HCT116 (cell line): ENCODE measurements at regions not wholly inside any gene's neighbourhood (a gene's known extent, or its start where the extent isn't known, plus 50 kb on each side); places are given as distances from the start of the nearest gene placed in this dataset.

Experiments used
- ATAC-seq: fragments of 200-7000 bp; cut with Tn5 transposase; 2 replicates; pipeline ENCODE4 v1.9.1; 2020; ENCODE audit warnings: mild to moderate bottlenecking, moderate library complexity
- BruUV-seq: library from RNA; stranded (reverse); fragments of 400-500 nt; replicated peaks from 2 replicates; lab custom pipeline; 2021; lab: Mats Ljungman, UMichigan
- CTCF ChIA-PET: fragments of 300-600 bp; sonication (Branson Sonifier 250); formaldehyde crosslinking; loops from one replicate; lab custom pipeline; 2021; ENCODE audit warnings: antibody characterized with exemption; lab: Charles Lee
- POLR2A ChIA-PET: fragments of 300-600, 350-600 bp; sonication (Branson Sonifier 250); formaldehyde crosslinking; loops from one replicate; lab custom pipeline; 2021; ENCODE audit warnings: antibody characterized with exemption; lab: Charles Lee
- RAD21 ChIA-PET, 2 experiments: fragments of 300-600 bp; sonication (Branson Sonifier 250); formaldehyde crosslinking; loops; one replicate each; lab custom pipeline; 2023; ENCODE audit warnings: low total read pairs in 2 of 2; ENCODE audit not compliant: uncharacterized antibody in 2 of 2, unreplicated experiment in 2 of 2, low non-redundant PET in 1 of 2; lab: Charles Lee
- DNase-seq: peaks from one replicate; pipeline ENCODE4 v3.0.0-alpha.2; 2010; ENCODE audit warnings: low read depth, low spot score
- H2AFZ ChIP-seq: fragments of 200-600 bp; shearing (Covaris generic), sonication (generic); 2 replicates; pipeline ENCODE4 v1.6.1; 2017; ENCODE audit warnings: low read depth, mixed run types, mixed read lengths, antibody characterized with exemption, low read length; ENCODE audit not compliant: poor library complexity, severe bottlenecking
- H3K27ac ChIP-seq: 2 replicates; pipeline ENCODE4 v1.5.1; 2012; ENCODE audit warnings: low read depth, low read length
- H3K27me3 ChIP-seq: fragments of 200-600 bp; sonication (generic); 2 replicates; pipeline ENCODE4 v1.6.1; 2016; ENCODE audit warnings: mixed run types, low read length, mixed read lengths; ENCODE audit not compliant: insufficient read depth
- H3K36me3 ChIP-seq, 2 experiments: fragments of 200-500 bp in 1 of 2; fragments of 200-600 bp in 1 of 2; sonication (Bioruptor generic) in 1 of 2; sonication (generic) in 1 of 2; 2 replicates each; pipeline versions ENCODE4 v1.5.1 to v1.6.1; 2014 to 2016; ENCODE audit warnings: low read length in 2 of 2, inconsistent platforms in 1 of 2, mixed read lengths in 1 of 2, mixed run types in 1 of 2; ENCODE audit not compliant: insufficient read depth in 2 of 2, control insufficient read depth in 1 of 2
- H3K4me1 ChIP-seq, 2 experiments: fragments of 200-600 bp in 1 of 2; sonication (generic) in 1 of 2; 2 replicates each; pipeline versions ENCODE4 v1.5.1 to v1.6.1; 2012 to 2017; ENCODE audit warnings: low read length in 2 of 2, inconsistent platforms in 1 of 2, mild to moderate bottlenecking in 1 of 2, mixed read lengths in 1 of 2, mixed run types in 1 of 2, moderate library complexity in 1 of 2; ENCODE audit not compliant: insufficient read depth in 2 of 2, control insufficient read depth in 1 of 2
- H3K4me2 ChIP-seq: fragments of 200-600 bp; sonication (generic); 2 replicates; pipeline ENCODE4 v1.6.1; 2017; ENCODE audit warnings: mixed run types, low read length, mixed read lengths
- H3K4me3 ChIP-seq, 2 experiments: fragments of 200-600 bp in 1 of 2; sonication (generic) in 1 of 2; replicated peaks in 1 of 2; 2 replicates each; pipeline ENCODE4 v1.5.1; 2011 to 2016; ENCODE audit warnings: low read length in 2 of 2, control low read depth in 1 of 2, low read depth in 1 of 2, mild to moderate bottlenecking in 1 of 2, mixed read lengths in 1 of 2, mixed run types in 1 of 2
- H3K79me2 ChIP-seq: fragments of 200-600 bp; sonication (generic); 2 replicates; pipeline ENCODE4 v1.6.1; 2017; ENCODE audit warnings: mild to moderate bottlenecking, mixed run types, low read length, moderate library complexity, mixed read lengths; ENCODE audit not compliant: insufficient read depth
- H3K9ac ChIP-seq: fragments of 200-600 bp; sonication (generic); 2 replicates; pipeline ENCODE4 v1.6.1; 2016; ENCODE audit warnings: low read length, mixed read lengths
- H3K9me2 ChIP-seq: fragments of 200-600 bp; sonication (generic), shearing (Covaris generic); 2 replicates; pipeline ENCODE4 v1.6.1; 2017; ENCODE audit warnings: mixed run types, mild to moderate bottlenecking, moderate library complexity; ENCODE audit not compliant: insufficient read depth
- H3K9me3 ChIP-seq, 2 experiments: fragments of 200-500 bp in 1 of 2; fragments of 200-600 bp in 1 of 2; sonication (Bioruptor generic) in 1 of 2; sonication (generic) in 1 of 2; 2 replicates each; pipeline ENCODE4 v1.6.1; 2014 to 2017; ENCODE audit warnings: low read length in 2 of 2, mixed read lengths in 2 of 2, inconsistent platforms in 1 of 2, low read depth in 1 of 2, mild to moderate bottlenecking in 1 of 2, mixed run types in 1 of 2, moderate library complexity in 1 of 2; ENCODE audit not compliant: control insufficient read depth in 1 of 2, insufficient read depth in 1 of 2
- H4K20me1 ChIP-seq: fragments of 200-600 bp; sonication (generic), shearing (Covaris generic); 2 replicates; pipeline ENCODE4 v1.6.1; 2017; ENCODE audit warnings: mixed run types, mild to moderate bottlenecking, moderate library complexity; ENCODE audit not compliant: insufficient read depth
- CEBPB ChIP-seq: IDR thresholded peaks from 2 replicates; pipeline ENCODE4 v1.6.1; 2012; ENCODE audit warnings: low read depth
- CTCF ChIP-seq, 3 experiments: fragments of 200-600 bp in 1 of 3; sonication (generic) in 1 of 3; IDR thresholded peaks in 2 of 3; conservative IDR thresholded peaks in 1 of 3; 2 replicates each; pipeline ENCODE4 v1.5.1; 2012 to 2017; ENCODE audit warnings: low read depth in 2 of 3, low read length in 2 of 3, antibody characterized with exemption in 1 of 3, borderline replicate concordance in 1 of 3, control low read depth in 1 of 3, mild to moderate bottlenecking in 1 of 3, mixed read lengths in 1 of 3, mixed run types in 1 of 3, moderate library complexity in 1 of 3; ENCODE audit not compliant: insufficient read depth in 1 of 3
- EGR1 ChIP-seq: IDR thresholded peaks from 2 replicates; pipeline ENCODE4 v1.6.1; 2012; ENCODE audit warnings: low read depth
- ELF1 ChIP-seq: IDR thresholded peaks from 2 replicates; pipeline ENCODE4 v1.6.1; 2012; ENCODE audit warnings: low read depth, borderline replicate concordance
- EZH2phosphoT487 ChIP-seq: fragments of 200-600 bp; IDR thresholded peaks from 2 replicates; pipeline ENCODE4 v1.6.1; 2018; ENCODE audit warnings: antibody characterized with exemption, borderline replicate concordance
- FOSL1 ChIP-seq: IDR thresholded peaks from 2 replicates; pipeline ENCODE4 v1.6.1; 2012; ENCODE audit warnings: low read depth
- JUND ChIP-seq: IDR thresholded peaks from 2 replicates; pipeline ENCODE4 v1.6.1; 2012
- MAX ChIP-seq: IDR thresholded peaks from 2 replicates; pipeline ENCODE4 v1.6.1; 2012
- POLR2A ChIP-seq: IDR thresholded peaks from 2 replicates; pipeline ENCODE4 v1.7.0; 2011; ENCODE audit warnings: borderline replicate concordance; ENCODE audit not compliant: insufficient read depth, insufficient read length; ENCODE audit errors: extremely low read depth
- POLR2AphosphoS5 ChIP-seq: IDR thresholded peaks from 2 replicates; pipeline ENCODE4 v1.6.1; 2011; ENCODE audit warnings: mild to moderate bottlenecking, low read depth, low read length, moderate library complexity
- RAD21 ChIP-seq: IDR thresholded peaks from 2 replicates; pipeline ENCODE4 v1.6.1; 2012; ENCODE audit warnings: low read depth, mild to moderate bottlenecking
- SIN3A ChIP-seq: IDR thresholded peaks from 2 replicates; pipeline ENCODE4 v1.6.1; 2012; ENCODE audit warnings: low read depth
- SP1 ChIP-seq: IDR thresholded peaks from 2 replicates; pipeline ENCODE4 v1.6.1; 2012; ENCODE audit warnings: low read depth
- SRF ChIP-seq: IDR thresholded peaks from 2 replicates; pipeline ENCODE4 v1.6.1; 2012; ENCODE audit warnings: low read depth
- TCF7L2 ChIP-seq: IDR thresholded peaks from 2 replicates; pipeline ENCODE4 v1.7.0; 2011; ENCODE audit warnings: borderline replicate concordance, inconsistent platforms; ENCODE audit not compliant: insufficient read depth, insufficient read length; ENCODE audit errors: extremely low read depth
- YY1 ChIP-seq: IDR thresholded peaks from 2 replicates; pipeline ENCODE4 v1.6.1; 2011; ENCODE audit warnings: low read length, low read depth, moderate library complexity, mild to moderate bottlenecking; ENCODE audit not compliant: insufficient replicate concordance; ENCODE audit errors: extremely low read depth
- ZBTB33 ChIP-seq: IDR thresholded peaks from 2 replicates; pipeline ENCODE4 v1.6.1; 2011; ENCODE audit warnings: mild to moderate bottlenecking, low read length, moderate library complexity; ENCODE audit not compliant: insufficient replicate concordance; ENCODE audit errors: extremely low read depth
- ZFX ChIP-seq: fragments of 450-650 bp; IDR thresholded peaks from 2 replicates; pipeline ENCODE4 v1.6.1; 2017
- ZNF274 ChIP-seq: fragments of 200-500 bp; sonication (Bioruptor generic); IDR thresholded peaks from 2 replicates; pipeline ENCODE4 v1.6.1; 2014; ENCODE audit warnings: mild to moderate bottlenecking, low read depth, low read length, inconsistent platforms
- intact Hi-C: fragments of 100-400 bp; cut with micrococcal nuclease; formaldehyde crosslinking; loops from 2 replicates; pipeline ENCODE4 v1.10.0; 2022
- TF ChIP-seq, protein P1 (sequence below): IDR thresholded peaks from 2 replicates; pipeline ENCODE4 v1.6.1; 2012; ENCODE audit warnings: low read depth

- DNase-seq = no peak
- intact Hi-C loops = no loop called here
- H3K79me2 ChIP-seq = no peaks in the 10 kb centered on the region
- H3K36me3 ChIP-seq = no peaks in the 10 kb centered on the region
- no peak overlapping the region for H3K9ac ChIP-seq
- CTCF ChIA-PET = no interaction called here
- H3K4me2 ChIP-seq = no peak overlapping the region
- POLR2A ChIA-PET = no interaction called here
- ATAC-seq = no peak
- no TSS peak for BruUV-seq
- H3K9me2 ChIP-seq = no peaks in the 10 kb centered on the region
- TF ChIP-seq ZBTB33 (no peak), POLR2AphosphoS5 (no peak), RAD21 (no peak), ELF1 (no peak), EZH2phosphoT487 (no peak), SP1 (no peak), POLR2A (no peak), ZFX (no peak), MAX (no peak), TCF7L2 (no peak), CEBPB (no peak), SRF (no peak), FOSL1 (no peak), JUND (no peak), CTCF (IDR thresholded peaks at IDR 0.05 in 2 of 3, conservative IDR thresholded peaks at IDR 0.05 in 1 of 3; ENCODE audit: borderline replicate concordance in 1 of 3, insufficient read depth in 1 of 3, low read depth in 2 of 3, low read length in 2 of 3) (no peak), ZNF274 (no peak), YY1 (no peak), SIN3A (no peak), EGR1 (no peak)
- TF ChIP-seq, protein P1, sequence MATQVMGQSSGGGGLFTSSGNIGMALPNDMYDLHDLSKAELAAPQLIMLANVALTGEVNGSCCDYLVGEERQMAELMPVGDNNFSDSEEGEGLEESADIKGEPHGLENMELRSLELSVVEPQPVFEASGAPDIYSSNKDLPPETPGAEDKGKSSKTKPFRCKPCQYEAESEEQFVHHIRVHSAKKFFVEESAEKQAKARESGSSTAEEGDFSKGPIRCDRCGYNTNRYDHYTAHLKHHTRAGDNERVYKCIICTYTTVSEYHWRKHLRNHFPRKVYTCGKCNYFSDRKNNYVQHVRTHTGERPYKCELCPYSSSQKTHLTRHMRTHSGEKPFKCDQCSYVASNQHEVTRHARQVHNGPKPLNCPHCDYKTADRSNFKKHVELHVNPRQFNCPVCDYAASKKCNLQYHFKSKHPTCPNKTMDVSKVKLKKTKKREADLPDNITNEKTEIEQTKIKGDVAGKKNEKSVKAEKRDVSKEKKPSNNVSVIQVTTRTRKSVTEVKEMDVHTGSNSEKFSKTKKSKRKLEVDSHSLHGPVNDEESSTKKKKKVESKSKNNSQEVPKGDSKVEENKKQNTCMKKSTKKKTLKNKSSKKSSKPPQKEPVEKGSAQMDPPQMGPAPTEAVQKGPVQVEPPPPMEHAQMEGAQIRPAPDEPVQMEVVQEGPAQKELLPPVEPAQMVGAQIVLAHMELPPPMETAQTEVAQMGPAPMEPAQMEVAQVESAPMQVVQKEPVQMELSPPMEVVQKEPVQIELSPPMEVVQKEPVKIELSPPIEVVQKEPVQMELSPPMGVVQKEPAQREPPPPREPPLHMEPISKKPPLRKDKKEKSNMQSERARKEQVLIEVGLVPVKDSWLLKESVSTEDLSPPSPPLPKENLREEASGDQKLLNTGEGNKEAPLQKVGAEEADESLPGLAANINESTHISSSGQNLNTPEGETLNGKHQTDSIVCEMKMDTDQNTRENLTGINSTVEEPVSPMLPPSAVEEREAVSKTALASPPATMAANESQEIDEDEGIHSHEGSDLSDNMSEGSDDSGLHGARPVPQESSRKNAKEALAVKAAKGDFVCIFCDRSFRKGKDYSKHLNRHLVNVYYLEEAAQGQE = no peak
- RAD21 ChIA-PET = no interaction called here
- H3K27me3 ChIP-seq = no peaks in the 10 kb centered on the region
- no peak overlapping the region for H2AFZ ChIP-seq
- H3K27ac ChIP-seq = no peak overlapping the region
- no peaks in the 10 kb centered on the region for H4K20me1 ChIP-seq
- H3K4me1 ChIP-seq = no peaks in the 10 kb centered on the region
- H3K9me3 ChIP-seq = no peaks in the 10 kb centered on the region
- H3K4me3 ChIP-seq = no peak overlapping the region
Measured at GRCh38 chr2:52431352-52431760, 1336.2 kb upstream of the CHAC2 start.
